Panc1 (cell line): ENCODE measurements at regions not wholly inside any gene's neighbourhood (a gene's known extent, or its start where the extent isn't known, plus 50 kb on each side); places are given as distances from the start of the nearest gene placed in this dataset.
A peak's percentile ranks its signal among the peaks of the same experiment; 100 is the strongest.

ENCODE experiments used
- ATAC-seq: fragments of 200-7000 bp; cut with Tn5 transposase; 2 replicates; pipeline ENCODE4 v1.9.1; 2020; ENCODE audit warnings: mild to moderate bottlenecking, moderate library complexity
- BruUV-seq: library from RNA; stranded (reverse); fragments of 400-500 nt; replicated peaks from 2 replicates; lab custom pipeline; 2021; lab: Mats Ljungman, UMichigan
- CTCF ChIA-PET: fragments of 300-600 bp; sonication (Branson Sonifier 250); formaldehyde crosslinking; loops from one replicate; lab custom pipeline; 2022; ENCODE audit warnings: antibody characterized with exemption; lab: Charles Lee
- POLR2A ChIA-PET: fragments of 300-600 bp; sonication (Branson Sonifier 250); formaldehyde crosslinking; loops from one replicate; lab custom pipeline; 2022; ENCODE audit warnings: antibody characterized with exemption; lab: Charles Lee
- DNase-seq: peaks from one replicate; pipeline ENCODE4 v3.0.0-alpha.2; 2010; ENCODE audit warnings: low read depth, low spot score
- H3K27ac ChIP-seq: 2 replicates; pipeline ENCODE4 v1.5.1; 2011; ENCODE audit warnings: mild to moderate bottlenecking, low read length, inconsistent platforms
- H3K27me3 ChIP-seq: fragments of 200-500 bp; sonication (Bioruptor generic); 2 replicates; pipeline ENCODE4 v1.6.0; 2014; ENCODE audit warnings: low read length, inconsistent platforms; ENCODE audit not compliant: control insufficient read depth, insufficient read depth
- H3K36me3 ChIP-seq: fragments of 200-500 bp; sonication (Bioruptor generic); 2 replicates; pipeline ENCODE4 v1.5.1; 2014; ENCODE audit warnings: inconsistent platforms, mild to moderate bottlenecking, low read length, moderate library complexity; ENCODE audit not compliant: control insufficient read depth, insufficient read depth
- H3K4me1 ChIP-seq: 2 replicates; pipeline ENCODE4 v1.5.1; 2011; ENCODE audit warnings: inconsistent platforms, mild to moderate bottlenecking, low read length, moderate library complexity; ENCODE audit not compliant: control insufficient read depth, insufficient read depth
- H3K4me3 ChIP-seq, 2 experiments: 2 replicates each; pipeline ENCODE4 v1.5.1; 2011 to 2012; ENCODE audit warnings: low read depth in 2 of 2, low read length in 2 of 2, mild to moderate bottlenecking in 2 of 2, inconsistent platforms in 1 of 2, moderate library complexity in 1 of 2
- H3K9me3 ChIP-seq: fragments of 200-500 bp; sonication (Bioruptor generic); 2 replicates; pipeline ENCODE4 v1.5.1; 2014; ENCODE audit warnings: low read depth, mild to moderate bottlenecking, inconsistent platforms, low read length, moderate library complexity; ENCODE audit not compliant: control insufficient read depth, insufficient read depth
- CTCF ChIP-seq: fragments of 450-650 bp; IDR thresholded peaks from 2 replicates; pipeline ENCODE4 v1.5.1; 2017; ENCODE audit warnings: mild to moderate bottlenecking
- POLR2AphosphoS5 ChIP-seq: IDR thresholded peaks from 2 replicates; pipeline ENCODE4 v1.6.1; 2012; ENCODE audit warnings: mild to moderate bottlenecking, low read depth, low read length, moderate library complexity
- REST ChIP-seq, 2 experiments: IDR thresholded peaks; 2 replicates each; pipeline ENCODE4 v1.6.1; 2011 to 2012; ENCODE audit warnings: low read depth in 2 of 2, control low read depth in 1 of 2, low read length in 1 of 2, mild to moderate bottlenecking in 1 of 2, moderate library complexity in 1 of 2; ENCODE audit not compliant: insufficient read depth in 1 of 2
- SIN3A ChIP-seq: IDR thresholded peaks from 2 replicates; pipeline ENCODE4 v1.6.1; 2012; ENCODE audit warnings: low read depth, mild to moderate bottlenecking, low read length, moderate library complexity, borderline replicate concordance; ENCODE audit not compliant: insufficient read depth
- TCF7L2 ChIP-seq: IDR thresholded peaks from 2 replicates; pipeline ENCODE4 v1.6.1; 2011; ENCODE audit warnings: mild to moderate bottlenecking, low read depth, low read length, inconsistent platforms
- in situ Hi-C: cut with HindIII; loops from 2 replicates; pipeline ENCODE4 v1.10.0; 2016; ENCODE audit warnings: low sequenced_read_pairs, low pct_unique_long_range_greater_than_20kb
- intact Hi-C: fragments of 100-400 bp; cut with micrococcal nuclease; formaldehyde crosslinking; loops from one replicate; pipeline ENCODE4 v1.10.0; 2022; ENCODE audit not compliant: unreplicated experiment

GRCh38 chr14:97978341-97978740 is 1181.2 kb downstream of the VRK1 start:
- ATAC-seq (no peak; the same call in 1 of the 2 replicates), DNase-seq (no peak)
- Histone ChIP-seq H3K4me3 (no peak overlapping the region), H3K27me3 (no peaks in the 10 kb centered on the region), H3K27ac (no peak overlapping the region), H3K9me3 (no peaks in the 10 kb centered on the region), H3K4me1 (no peaks in the 10 kb centered on the region), H3K36me3 (no peaks in the 10 kb centered on the region)
- ChIA-PET POLR2A (interaction anchor here (0.7 kb wide), 1 partner anchor 169 kb away, joined by 5 read pairs; no protein-coding TSS in a partner anchor), CTCF (no interaction called here)
- intact Hi-C loops: no loop called here
- TF ChIP-seq POLR2AphosphoS5: no peak
- peak; percentile 39 for TF ChIP-seq CTCF
- no peak for TF ChIP-seq REST (IDR thresholded peaks at IDR 0.05; ENCODE audit: insufficient read depth in 1 of 2, low read depth in 2 of 2, low read length in 1 of 2)
- in situ Hi-C loops: no loop called here
- no TSS peak for BruUV-seq

GRCh38 chr14:97993508-97994019 is 1196.4 kb downstream of the VRK1 start:
- intact Hi-C loops: no loop called here
- H3K27ac ChIP-seq: no peak overlapping the region
- in situ Hi-C loops: no loop called here
- H3K4me3 ChIP-seq: no peak overlapping the region
- H3K27me3 ChIP-seq: no peaks in the 10 kb centered on the region
- H3K36me3 ChIP-seq: no peaks in the 10 kb centered on the region
- ChIA-PET POLR2A (no interaction called here), CTCF (no interaction called here)
- DNase-seq (no peak), ATAC-seq (no peak)
- no TSS peak for BruUV-seq
- no peak for TF ChIP-seq POLR2AphosphoS5
- no peak for TF ChIP-seq SIN3A
- TF ChIP-seq TCF7L2: no peak
- no peak for TF ChIP-seq CTCF
- TF ChIP-seq REST (IDR thresholded peaks at IDR 0.05; ENCODE audit: insufficient read depth in 1 of 2, low read depth in 2 of 2, low read length in 1 of 2): no peak
- no peaks in the 10 kb centered on the region for H3K9me3 ChIP-seq
- H3K4me1 ChIP-seq: no peaks in the 10 kb centered on the region
